Ovary (tissue), 7 donors: ENCODE measurements at regions not wholly inside any gene's neighbourhood (a gene's known extent, or its start where the extent isn't known, plus 50 kb on each side); places are given as distances from the start of the nearest gene placed in this dataset.

ENCODE experiments used
- DNase-seq, 5 donors: peaks; one replicate each; pipeline ENCODE4 v3.0.0-alpha.2; 2019 to 2020
- H3K27ac ChIP-seq, 2 donors: fragments of 200-600 bp; one replicate each; pipeline versions ENCODE4 v1.5.1 to v1.8.0; 2019 to 2022
- H3K27me3 ChIP-seq: fragments of 200-600 bp; one replicate; pipeline ENCODE4 v1.8.0; 2022
- H3K36me3 ChIP-seq: fragments of 200-600 bp; sonication (generic); one replicate; pipeline ENCODE4 v1.5.1; 2019
- H3K4me1 ChIP-seq: one replicate; pipeline ENCODE4 v1.8.1; 2013; ENCODE audit warnings: mild to moderate bottlenecking, moderate library complexity; ENCODE audit not compliant: insufficient read depth
- H3K4me3 ChIP-seq: fragments of 200-600 bp; sonication (generic); one replicate; pipeline ENCODE4 v1.5.1; 2017
- H3K9me3 ChIP-seq, 2 donors: fragments of 200-600 bp in 1 of 2; sonication (generic) in 1 of 2; one replicate each; pipeline versions ENCODE4 v1.5.1 to v1.8.1; 2013 to 2019; ENCODE audit warnings: mild to moderate bottlenecking in 1 of 2, moderate library complexity in 1 of 2
- EP300 ChIP-seq: sonication (generic); formaldehyde crosslinking; IDR thresholded peaks from one replicate; pipeline ENCODE4 v1.6.1; 2017; ENCODE audit warnings: antibody characterized with exemption
- POLR2A ChIP-seq: fragments of 450-650 bp; IDR thresholded peaks from one replicate; pipeline ENCODE4 v1.6.1; 2017; ENCODE audit warnings: antibody characterized with exemption, mild to moderate bottlenecking, moderate library complexity
- WGBS, 3 donors: extraction: QIAGEN DNeasy Blood & Tissue Kit in 1 of 3; methylation state at CpG; one replicate each; pipeline versions ENCODE4 v1.1.5 to v1.1.7; 2013 to 2017; 5-methylcytosine and 5-hydroxymethylcytosine counted together
- intact Hi-C, 4 donors: fragments of 100-400 bp; cut with DNase I; formaldehyde crosslinking; loops; one replicate each; pipeline versions ENCODE4 v1.11.0 to v1.15.1; 2022 to 2023
- TF ChIP-seq, protein P1 (sequence below), 3 donors: fragments of 450-650 bp in 2 of 3; fragments of 200-600 bp in 1 of 3; IDR thresholded peaks; one replicate each; pipeline versions ENCODE4 v1.5.1 to v1.8.0; 2016 to 2022; ENCODE audit warnings: antibody characterized with exemption in 3 of 3, mild to moderate bottlenecking in 1 of 3
- donor health status: DM: no; HTN: no; CAD: no; lungs with moderate emphysema.
- donor health status: DM: no; HTN: no; CAD: no.
- donor health status: Bipolar disorder and iron deficiency.
- donor health status: DM: no; HTN: no; CAD: no.
- donor health status: DM: yes; HTN: yes; CAD: no.

DNA sequence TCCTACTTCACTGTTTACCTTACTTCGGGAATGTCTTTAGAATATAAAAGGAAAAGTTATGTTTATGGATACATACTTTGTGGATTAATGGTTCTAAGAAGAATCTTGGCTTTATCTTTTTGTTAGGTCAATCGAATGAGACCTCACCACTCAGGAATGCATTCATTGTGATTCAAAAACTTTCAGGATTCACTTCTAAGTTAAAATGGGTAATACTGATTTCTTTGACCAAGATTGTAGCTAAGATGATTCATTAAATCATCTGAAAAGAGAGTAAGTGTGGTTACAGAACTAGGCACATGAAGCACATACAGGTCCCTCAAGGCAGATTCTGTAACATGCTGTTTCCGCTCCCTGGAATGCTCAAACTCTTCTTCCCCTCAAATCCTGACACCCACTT, 716.4 kb downstream of the KCNA4 start:
- H3K9me3 ChIP-seq = no peaks in the 10 kb centered on the region
- no peak overlapping the region for H3K4me3 ChIP-seq
- intact Hi-C loops = loop anchor here in 1 of 4 donors (5.0 kb wide), 1 partner anchor 168 kb away; no protein-coding TSS in a partner anchor
- WGBS, 3 donors = 47 to 63% (median 47%) methylated on average over 3 of the region's 3 CpGs
- no peaks in the 10 kb centered on the region for H3K36me3 ChIP-seq
- H3K27ac ChIP-seq = no peak overlapping the region
- no peaks in the 10 kb centered on the region for H3K27me3 ChIP-seq
- no peak for DNase-seq
- TF ChIP-seq POLR2A (no peak), EP300 (no peak)
- TF ChIP-seq, protein P1, sequence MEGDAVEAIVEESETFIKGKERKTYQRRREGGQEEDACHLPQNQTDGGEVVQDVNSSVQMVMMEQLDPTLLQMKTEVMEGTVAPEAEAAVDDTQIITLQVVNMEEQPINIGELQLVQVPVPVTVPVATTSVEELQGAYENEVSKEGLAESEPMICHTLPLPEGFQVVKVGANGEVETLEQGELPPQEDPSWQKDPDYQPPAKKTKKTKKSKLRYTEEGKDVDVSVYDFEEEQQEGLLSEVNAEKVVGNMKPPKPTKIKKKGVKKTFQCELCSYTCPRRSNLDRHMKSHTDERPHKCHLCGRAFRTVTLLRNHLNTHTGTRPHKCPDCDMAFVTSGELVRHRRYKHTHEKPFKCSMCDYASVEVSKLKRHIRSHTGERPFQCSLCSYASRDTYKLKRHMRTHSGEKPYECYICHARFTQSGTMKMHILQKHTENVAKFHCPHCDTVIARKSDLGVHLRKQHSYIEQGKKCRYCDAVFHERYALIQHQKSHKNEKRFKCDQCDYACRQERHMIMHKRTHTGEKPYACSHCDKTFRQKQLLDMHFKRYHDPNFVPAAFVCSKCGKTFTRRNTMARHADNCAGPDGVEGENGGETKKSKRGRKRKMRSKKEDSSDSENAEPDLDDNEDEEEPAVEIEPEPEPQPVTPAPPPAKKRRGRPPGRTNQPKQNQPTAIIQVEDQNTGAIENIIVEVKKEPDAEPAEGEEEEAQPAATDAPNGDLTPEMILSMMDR (IDR thresholded peaks at IDR 0.05) = no peak
- no peaks in the 10 kb centered on the region for H3K4me1 ChIP-seq

DNA sequence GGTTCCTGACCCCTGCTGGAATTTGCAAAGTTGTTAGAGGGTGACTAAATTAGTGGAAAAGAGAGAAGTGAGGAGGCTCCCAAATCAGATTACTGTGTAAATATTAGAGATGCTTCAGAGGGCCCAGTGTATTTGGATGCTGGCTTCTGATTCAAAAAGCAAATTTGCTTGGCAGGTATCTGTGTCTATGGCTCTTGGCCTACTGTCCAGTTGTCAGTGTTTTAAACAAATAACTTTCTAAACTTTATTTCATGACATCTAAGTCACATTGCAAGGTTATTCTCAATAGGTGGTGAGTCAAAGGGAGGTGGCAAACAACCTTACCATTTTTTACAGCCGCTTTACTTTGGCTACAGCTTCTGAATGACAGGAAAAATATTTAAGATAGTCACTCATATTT, 720.1 kb downstream of the KCNA4 start:
- intact Hi-C loops = no loop called here
- 96 to 99% (median 96%) methylated on average over 1 of the region's 1 CpG for WGBS, 3 donors
- no peak for DNase-seq

DNA sequence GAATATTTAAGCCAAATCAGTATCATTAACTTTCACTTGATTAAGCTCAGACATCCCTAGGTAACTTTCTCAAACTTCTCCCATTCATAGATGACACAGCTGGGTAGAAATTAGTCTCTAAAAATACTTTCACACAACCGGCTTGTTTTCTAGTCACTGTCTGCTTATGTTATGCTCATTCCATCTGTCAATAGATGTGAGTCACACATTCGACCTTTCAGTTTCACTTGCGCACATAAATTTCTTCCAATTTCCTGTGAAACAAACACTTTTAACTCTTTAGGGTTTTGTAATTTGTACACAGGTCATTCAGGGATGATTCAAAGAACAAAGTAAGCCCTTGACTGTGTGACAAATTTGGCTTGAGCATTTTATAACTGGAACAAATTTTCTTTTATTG, 723.0 kb downstream of the KCNA4 start:
- Histone ChIP-seq H3K27me3 (no peaks in the 10 kb centered on the region), H3K9me3 (no peaks in the 10 kb centered on the region), H3K27ac (no peak overlapping the region), H3K36me3 (no peaks in the 10 kb centered on the region), H3K4me3 (no peak overlapping the region), H3K4me1 (no peaks in the 10 kb centered on the region)
- DNase-seq = no peak
- intact Hi-C loops = no loop called here
- WGBS, 3 donors = 17 to 24% (median 18%) methylated on average over 3 of the region's 3 CpGs
- TF ChIP-seq, protein P1 (IDR thresholded peaks at IDR 0.05) = no peak
- TF ChIP-seq POLR2A = no peak

More for the DNA sequence above, 720.1 kb downstream of the KCNA4 start:
- TF ChIP-seq POLR2A (no peak), EP300 (no peak)
- TF ChIP-seq, protein P1 (IDR thresholded peaks at IDR 0.05) = no peak
- no peak overlapping the region for H3K4me3 ChIP-seq
- no peaks in the 10 kb centered on the region for H3K27me3 ChIP-seq
- H3K9me3 ChIP-seq = no peaks in the 10 kb centered on the region
- H3K36me3 ChIP-seq = no peaks in the 10 kb centered on the region
- no peak overlapping the region for H3K27ac ChIP-seq
- H3K4me1 ChIP-seq = no peaks in the 10 kb centered on the region

DNA sequence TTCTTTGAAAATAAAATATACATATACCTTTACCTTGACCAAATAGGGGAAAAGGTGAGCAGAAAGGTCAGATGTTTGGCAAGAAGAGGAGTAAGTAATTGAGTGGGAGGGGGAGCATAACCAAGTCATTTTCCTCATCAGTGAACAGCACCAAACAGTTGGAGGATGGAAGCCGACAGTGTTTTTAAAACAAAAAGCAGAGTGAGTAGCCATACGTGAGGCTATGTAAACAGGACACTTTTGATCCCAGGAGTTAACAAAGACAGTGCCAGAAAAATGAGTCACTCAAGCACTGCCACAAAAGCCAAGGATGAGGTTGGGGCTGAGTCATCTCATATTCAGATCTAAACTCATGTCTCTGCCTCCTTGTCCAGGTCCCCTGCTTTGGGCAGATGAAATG, 734.7 kb downstream of the KCNA4 start:
- H3K4me1 ChIP-seq = no peaks in the 10 kb centered on the region
- no peak for DNase-seq
- no peaks in the 10 kb centered on the region for H3K27me3 ChIP-seq
- no peaks in the 10 kb centered on the region for H3K36me3 ChIP-seq
- no peak for TF ChIP-seq POLR2A
- no peak for TF ChIP-seq EP300
- TF ChIP-seq, protein P1 (IDR thresholded peaks at IDR 0.05) = no peak
- no peak overlapping the region for H3K4me3 ChIP-seq
- no peak overlapping the region for H3K27ac ChIP-seq
- no peaks in the 10 kb centered on the region for H3K9me3 ChIP-seq
- intact Hi-C loops = no loop called here
- WGBS, 3 donors = 8 to 12% (median 11%) methylated on average over 2 of the region's 2 CpGs
